ENCODE measurements at regions not wholly inside any gene's neighbourhood (a gene's known extent, or its start where the extent isn't known, plus 50 kb on each side); places are given as distances from the start of the nearest gene placed in this dataset.

GRCh38 chr6:3990692-3991491 lies 88.0 kb downstream of the FAM217A start:
- Histone ChIP-seq H2BK120ac (ENCODE audit: low read depth, low read length) (peak overlapping the region; percentile 65; the same call in 1 of the 2 replicates), H2BK20ac (ENCODE audit: low read depth, low read length) (no peak overlapping the region; the same call in 1 of the 2 replicates), H3K4me1 (ENCODE audit: control insufficient read depth, insufficient read depth, low read length) (peaks cover 6% of the 10 kb centered on the region), H4K8ac (ENCODE audit: low read depth in 2 of 2, low read length in 2 of 2) (peak overlapping the region in 1 of 2 experiments; percentile 95; a peak in 3 of 4 replicates), H3K18ac (ENCODE audit: low read depth, low read length) (peak overlapping the region; percentile 38; the same call in 1 of the 2 replicates), H3K4me3 (ENCODE audit: insufficient read depth, low read depth, low read length) (peak overlapping the region; percentile 5; the same call in 1 of the 2 replicates), H3K14ac (replicated peaks; ENCODE audit: low read depth, low read length) (peak overlapping the region; percentile 94), H2AFZ (replicated peaks; ENCODE audit: low read length, poor library complexity) (peak overlapping the region; percentile 93), H3K4me2 (ENCODE audit: low read depth, low read length) (peak overlapping the region; percentile 91), H3K23ac (ENCODE audit: low read depth, low read length) (peak overlapping the region; percentile 30; the same call in 1 of the 2 replicates), H3K56ac (ENCODE audit: extremely low read depth, insufficient read depth, low read length) (no peak overlapping the region), H3K79me1 (ENCODE audit: low read depth in 1 of 2, low read length in 2 of 2) (peaks cover 4 to 18% of the 10 kb centered on the region in 2 experiments), H2AK5ac (ENCODE audit: low read depth, low read length) (no peak overlapping the region), H4K91ac (ENCODE audit: insufficient read depth, low read depth, low read length) (peak overlapping the region; percentile 74; the same call in 1 of the 2 replicates), H2BK15ac (ENCODE audit: low read depth, low read length) (peak overlapping the region; percentile 18; the same call in 1 of the 3 replicates), H4K20me1 (ENCODE audit: insufficient read depth, low read length) (no peaks in the 10 kb centered on the region), H4K5ac (ENCODE audit: low read depth, low read length) (peak overlapping the region; percentile 73), H3K9ac (ENCODE audit: low read depth, low read length) (peak overlapping the region; percentile 31; the same call in 1 of the 2 replicates), H3K27ac (ENCODE audit: insufficient read depth, low read length) (peak overlapping the region; percentile 11; the same call in 1 of the 2 replicates), H3K9me1 (ENCODE audit: insufficient read depth, low read length) (peaks cover 12% of the 10 kb centered on the region), H2BK5ac (ENCODE audit: low read depth, low read length, poor library complexity, severe bottlenecking) (peak overlapping the region; percentile 31), H3K36me3 (ENCODE audit: control insufficient read depth, insufficient read depth, low read length) (no peaks in the 10 kb centered on the region), H3K9me3 (ENCODE audit: control insufficient read depth, insufficient read depth, low read length) (no peaks in the 10 kb centered on the region), H2AK9ac (replicated peaks; ENCODE audit: low read depth, low read length, poor library complexity) (peak overlapping the region; percentile 7), H3K4ac (ENCODE audit: low read depth, low read length) (peak overlapping the region; percentile 83), H3K27me3 (ENCODE audit: control insufficient read depth, insufficient read depth, low read length) (no peaks in the 10 kb centered on the region)
- dilution Hi-C loops (cut with HindIII; ENCODE audit: low sequenced_read_pairs, unreplicated experiment) (no loop called here), intact Hi-C loops (cut with micrococcal nuclease) (loop anchor here (1.0 to 10.0 kb wide), 5 partner anchors 243 to 864 kb away; no protein-coding TSS in a partner anchor), in situ Hi-C loops (cut with MboI; ENCODE audit: low sequenced_read_pairs) (loop anchor here (25.0 kb wide), 1 partner anchor 879 kb away; the partner anchor contains the start of gene BPHL)
- CTCF ChIA-PET = interaction anchor here (0.6 to 3.5 kb wide), 5 partner anchors 11 to 242 kb away, joined by 3 to 22 read pairs (median 4); partner anchors contain the start of gene FAM50B
- ATAC-seq (ENCODE audit: low read depth) (peak; percentile 96), DNase-seq (peak; percentile 88)
- 0% methylated on average over 2 of the region's 21 CpGs; no CpG with 5 or more reads in 1 of the 2 experiments for WGBS, 2 experiments (ENCODE audit: extremely low coverage in 2 of 2, insufficient read length in 1 of 2)
- POLR2A ChIA-PET (ENCODE audit: unreplicated experiment) = interaction anchor here (0.6 kb wide), 2 partner anchors 90 to 181 kb away, joined by 4 to 5 read pairs; no protein-coding TSS in a partner anchor
- no TSS peak for BruUV-seq (replicated peaks)
- TF ChIP-seq CEBPB (IDR thresholded peaks at IDR 0.05; ENCODE audit: low read depth, low read length) (no peak), FOS (IDR thresholded peaks at IDR 0.05; ENCODE audit: low read depth, low read length) (no peak), RFX5 (IDR thresholded peaks at IDR 0.05; ENCODE audit: low read depth, low read length) (no peak), POLR2A (IDR thresholded peaks at IDR 0.05; ENCODE audit: low read depth, low read length) (no peak), MXI1 (IDR thresholded peaks at IDR 0.05; ENCODE audit: borderline replicate concordance, low read depth, low read length) (peak; percentile 57; the same call in 1 of the 2 replicates), CHD1 (IDR thresholded peaks at IDR 0.05; ENCODE audit: low read depth, low read length) (no peak), MAZ (IDR thresholded peaks at IDR 0.05; ENCODE audit: borderline replicate concordance, low read depth, low read length) (peak; percentile 16; the same call in 1 of the 2 replicates), RAD21 (IDR thresholded peaks at IDR 0.05; ENCODE audit: low read length) (peak; percentile 94), MAFK (IDR thresholded peaks at IDR 0.05; ENCODE audit: low read depth, low read length) (no peak), BHLHE40 (IDR thresholded peaks at IDR 0.05; ENCODE audit: low read depth, low read length) (0 out of 2 replicates have a peak, but pooled peaks have one; percentile 19), RCOR1 (IDR thresholded peaks at IDR 0.05; ENCODE audit: insufficient replicate concordance, low read length) (no peak), SMC3 (IDR thresholded peaks at IDR 0.05; ENCODE audit: low read depth, low read length) (peak; percentile 95)
- TF ChIP-seq, protein P1, sequence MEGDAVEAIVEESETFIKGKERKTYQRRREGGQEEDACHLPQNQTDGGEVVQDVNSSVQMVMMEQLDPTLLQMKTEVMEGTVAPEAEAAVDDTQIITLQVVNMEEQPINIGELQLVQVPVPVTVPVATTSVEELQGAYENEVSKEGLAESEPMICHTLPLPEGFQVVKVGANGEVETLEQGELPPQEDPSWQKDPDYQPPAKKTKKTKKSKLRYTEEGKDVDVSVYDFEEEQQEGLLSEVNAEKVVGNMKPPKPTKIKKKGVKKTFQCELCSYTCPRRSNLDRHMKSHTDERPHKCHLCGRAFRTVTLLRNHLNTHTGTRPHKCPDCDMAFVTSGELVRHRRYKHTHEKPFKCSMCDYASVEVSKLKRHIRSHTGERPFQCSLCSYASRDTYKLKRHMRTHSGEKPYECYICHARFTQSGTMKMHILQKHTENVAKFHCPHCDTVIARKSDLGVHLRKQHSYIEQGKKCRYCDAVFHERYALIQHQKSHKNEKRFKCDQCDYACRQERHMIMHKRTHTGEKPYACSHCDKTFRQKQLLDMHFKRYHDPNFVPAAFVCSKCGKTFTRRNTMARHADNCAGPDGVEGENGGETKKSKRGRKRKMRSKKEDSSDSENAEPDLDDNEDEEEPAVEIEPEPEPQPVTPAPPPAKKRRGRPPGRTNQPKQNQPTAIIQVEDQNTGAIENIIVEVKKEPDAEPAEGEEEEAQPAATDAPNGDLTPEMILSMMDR (conservative IDR thresholded peaks at IDR 0.05; ENCODE audit: low read depth, low read length) = peak; percentile 97
- TF ChIP-seq, protein P2, sequence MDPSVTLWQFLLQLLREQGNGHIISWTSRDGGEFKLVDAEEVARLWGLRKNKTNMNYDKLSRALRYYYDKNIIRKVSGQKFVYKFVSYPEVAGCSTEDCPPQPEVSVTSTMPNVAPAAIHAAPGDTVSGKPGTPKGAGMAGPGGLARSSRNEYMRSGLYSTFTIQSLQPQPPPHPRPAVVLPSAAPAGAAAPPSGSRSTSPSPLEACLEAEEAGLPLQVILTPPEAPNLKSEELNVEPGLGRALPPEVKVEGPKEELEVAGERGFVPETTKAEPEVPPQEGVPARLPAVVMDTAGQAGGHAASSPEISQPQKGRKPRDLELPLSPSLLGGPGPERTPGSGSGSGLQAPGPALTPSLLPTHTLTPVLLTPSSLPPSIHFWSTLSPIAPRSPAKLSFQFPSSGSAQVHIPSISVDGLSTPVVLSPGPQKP (IDR thresholded peaks at IDR 0.05; ENCODE audit: borderline replicate concordance, low read depth, low read length) = no peak

Measured in IMR-90 (cell line).